IMR-90 (cell line): ENCODE measurements at regions not wholly inside any gene's neighbourhood (a gene's known extent, or its start where the extent isn't known, plus 50 kb on each side); places are given as distances from the start of the nearest gene placed in this dataset.

Experiments used
- ATAC-seq: fragments of 200-7000 bp; cut with Tn5 transposase; 2 replicates; pipeline ENCODE4 v1.9.1; 2020; ENCODE audit warnings: low read depth, mild to moderate bottlenecking, moderate library complexity
- BruUV-seq: library from RNA; stranded (reverse); fragments of 400-500 nt; replicated peaks from 2 replicates; lab custom pipeline; 2021; lab: Mats Ljungman, UMichigan
- CTCF ChIA-PET: fragments of 300-600 bp; formaldehyde crosslinking; extraction: SDS; loops from one replicate; lab custom pipeline; 2021; ENCODE audit warnings: antibody characterized with exemption; lab: Yijun Ruan, JAX
- POLR2A ChIA-PET: fragments of 300-600 bp; sonication (Branson Sonifier 250); formaldehyde crosslinking; loops from one replicate; lab custom pipeline; 2022; ENCODE audit warnings: antibody characterized with exemption; ENCODE audit not compliant: unreplicated experiment; lab: Charles Lee
- DNase-seq: peaks from one replicate; pipeline ENCODE4 v3.0.0; 2013
- H2AFZ ChIP-seq: replicated peaks from 2 replicates; pipeline ENCODE3; 2013; ENCODE audit warnings: low read length, mild to moderate bottlenecking; ENCODE audit not compliant: poor library complexity
- H2AK5ac ChIP-seq: 2 replicates; pipeline ENCODE4 v1.6.1; 2013; ENCODE audit warnings: low read depth, low read length, inconsistent platforms
- H2AK9ac ChIP-seq: replicated peaks from 2 replicates; pipeline ENCODE3; 2013; ENCODE audit warnings: mild to moderate bottlenecking, low read depth, low read length, moderate library complexity; ENCODE audit not compliant: poor library complexity
- H2BK120ac ChIP-seq: 2 replicates; pipeline ENCODE4 v1.6.1; 2013; ENCODE audit warnings: low read depth, low read length, inconsistent platforms
- H2BK15ac ChIP-seq: 3 replicates; pipeline ENCODE4 v1.6.1; 2013; ENCODE audit warnings: low read depth, low read length, inconsistent platforms
- H2BK20ac ChIP-seq: 2 replicates; pipeline ENCODE4 v1.6.1; 2013; ENCODE audit warnings: low read depth, mild to moderate bottlenecking, inconsistent platforms, low read length, moderate library complexity
- H2BK5ac ChIP-seq: 2 replicates; pipeline ENCODE4 v1.6.1; 2013; ENCODE audit warnings: mild to moderate bottlenecking, low read depth, low read length, inconsistent platforms; ENCODE audit not compliant: poor library complexity, severe bottlenecking
- H3K14ac ChIP-seq: replicated peaks from 2 replicates; pipeline ENCODE4 v1.6.1; 2013; ENCODE audit warnings: low read depth, low read length, inconsistent platforms
- H3K18ac ChIP-seq: 2 replicates; pipeline ENCODE4 v1.6.1; 2013; ENCODE audit warnings: low read depth, low read length, control low read depth
- H3K23ac ChIP-seq: 2 replicates; pipeline ENCODE4 v1.6.1; 2013; ENCODE audit warnings: low read depth, low read length, inconsistent platforms
- H3K27ac ChIP-seq: 2 replicates; pipeline ENCODE4 v1.5.1; 2013; ENCODE audit warnings: mild to moderate bottlenecking, control low read depth, low read length; ENCODE audit not compliant: insufficient read depth
- H3K27me3 ChIP-seq: 2 replicates; pipeline ENCODE4 v1.6.1; 2013; ENCODE audit warnings: low read length; ENCODE audit not compliant: control insufficient read depth, insufficient read depth
- H3K36me3 ChIP-seq: 2 replicates; pipeline ENCODE4 v1.6.1; 2013; ENCODE audit warnings: low read length, mixed read lengths; ENCODE audit not compliant: control insufficient read depth, insufficient read depth
- H3K4ac ChIP-seq: 2 replicates; pipeline ENCODE4 v1.6.1; 2013; ENCODE audit warnings: low read depth, low read length, inconsistent platforms
- H3K4me1 ChIP-seq: 2 replicates; pipeline ENCODE4 v1.6.1; 2013; ENCODE audit warnings: low read length, mixed read lengths; ENCODE audit not compliant: control insufficient read depth, insufficient read depth
- H3K4me2 ChIP-seq: 2 replicates; pipeline ENCODE4 v1.6.1; 2013; ENCODE audit warnings: low read depth, mild to moderate bottlenecking, control low read depth, low read length, moderate library complexity
- H3K4me3 ChIP-seq: 2 replicates; pipeline ENCODE4 v1.5.1; 2013; ENCODE audit warnings: low read depth, mild to moderate bottlenecking, control low read depth, low read length, moderate library complexity; ENCODE audit not compliant: insufficient read depth
- H3K56ac ChIP-seq: 2 replicates; pipeline ENCODE4 v1.6.1; 2013; ENCODE audit warnings: low read length, inconsistent platforms; ENCODE audit not compliant: insufficient read depth; ENCODE audit errors: extremely low read depth
- H3K79me1 ChIP-seq, 2 experiments: 2 replicates each; pipeline ENCODE4 v1.6.1; 2013; ENCODE audit warnings: low read length in 2 of 2, inconsistent platforms in 1 of 2, low read depth in 1 of 2
- H3K9ac ChIP-seq: 2 replicates; pipeline ENCODE4 v1.6.1; 2013; ENCODE audit warnings: low read depth, low read length, control low read depth
- H3K9me1 ChIP-seq: 2 replicates; pipeline ENCODE4 v1.6.1; 2013; ENCODE audit warnings: low read length, inconsistent platforms; ENCODE audit not compliant: insufficient read depth
- H3K9me3 ChIP-seq: 2 replicates; pipeline ENCODE4 v1.6.1; 2013; ENCODE audit warnings: low read length; ENCODE audit not compliant: control insufficient read depth, insufficient read depth
- H4K20me1 ChIP-seq: 2 replicates; pipeline ENCODE4 v1.6.1; 2013; ENCODE audit warnings: low read length, inconsistent platforms; ENCODE audit not compliant: insufficient read depth
- H4K5ac ChIP-seq: 2 replicates; pipeline ENCODE4 v1.6.1; 2013; ENCODE audit warnings: mild to moderate bottlenecking, low read depth, low read length, control low read depth
- H4K8ac ChIP-seq, 2 experiments: 2 replicates each; pipeline ENCODE4 v1.6.1; 2013; ENCODE audit warnings: low read depth in 2 of 2, low read length in 2 of 2, control low read depth in 1 of 2, inconsistent platforms in 1 of 2
- H4K91ac ChIP-seq: 2 replicates; pipeline ENCODE4 v1.6.1; 2013; ENCODE audit warnings: low read depth, low read length, inconsistent platforms; ENCODE audit not compliant: insufficient read depth
- CEBPB ChIP-seq: IDR thresholded peaks from 2 replicates; pipeline ENCODE4 v1.6.1; 2012; ENCODE audit warnings: low read depth, low read length, improper control_type of control experiment
- CTCF ChIP-seq: conservative IDR thresholded peaks from 2 replicates; pipeline ENCODE4 v1.5.1; 2012; ENCODE audit warnings: mild to moderate bottlenecking, low read depth, low read length, improper control_type of control experiment
- ELK1 ChIP-seq: fragments of 150-350 bp; IDR thresholded peaks from 2 replicates; pipeline ENCODE4 v1.6.1; 2016; ENCODE audit warnings: low read depth, mild to moderate bottlenecking, low read length, moderate library complexity, borderline replicate concordance
- FOS ChIP-seq: fragments of 150-350 bp; IDR thresholded peaks from 2 replicates; pipeline ENCODE4 v1.6.1; 2016; ENCODE audit warnings: low read depth, low read length
- MAFK ChIP-seq: IDR thresholded peaks from 2 replicates; pipeline ENCODE4 v1.6.1; 2012; ENCODE audit warnings: low read depth, low read length, improper control_type of control experiment
- MAZ ChIP-seq: IDR thresholded peaks from 2 replicates; pipeline ENCODE4 v1.6.1; 2012; ENCODE audit warnings: low read depth, mild to moderate bottlenecking, low read length, improper control_type of control experiment, moderate library complexity, borderline replicate concordance
- MXI1 ChIP-seq: IDR thresholded peaks from 2 replicates; pipeline ENCODE4 v1.6.1; 2012; ENCODE audit warnings: low read depth, mild to moderate bottlenecking, low read length, moderate library complexity, borderline replicate concordance
- NFE2L2 ChIP-seq: fragments of 150-350 bp; IDR thresholded peaks from 2 replicates; pipeline ENCODE4 v1.6.1; 2016; ENCODE audit warnings: low read depth, mild to moderate bottlenecking, low read length
- POLR2A ChIP-seq: IDR thresholded peaks from 2 replicates; pipeline ENCODE4 v1.6.1; 2012; ENCODE audit warnings: mild to moderate bottlenecking, low read depth, low read length
- RAD21 ChIP-seq: IDR thresholded peaks from 2 replicates; pipeline ENCODE4 v1.6.1; 2012; ENCODE audit warnings: low read length, improper control_type of control experiment
- RCOR1 ChIP-seq: IDR thresholded peaks from 2 replicates; pipeline ENCODE4 v1.6.1; 2012; ENCODE audit warnings: mild to moderate bottlenecking, low read length, improper control_type of control experiment; ENCODE audit not compliant: insufficient replicate concordance
- SMC3 ChIP-seq: fragments of 150-350 bp; IDR thresholded peaks from 2 replicates; pipeline ENCODE4 v1.6.1; 2016; ENCODE audit warnings: low read depth, mild to moderate bottlenecking, antibody characterized with exemption, low read length, moderate library complexity
- WGBS, 2 experiments: methylation state at CpG; one replicate each; pipeline versions ENCODE4 v1.1.5 to v1.1.7; 2013; ENCODE audit warnings: missing lambda C conversion rate in 2 of 2; ENCODE audit not compliant: insufficient read length in 1 of 2; ENCODE audit errors: extremely low coverage in 2 of 2; 5-methylcytosine and 5-hydroxymethylcytosine counted together
- dilution Hi-C: fragments of 300-500 bp; cut with HindIII; formaldehyde crosslinking; loops from one replicate; pipeline ENCODE4 v1.14.3; 2018; ENCODE audit warnings: low sequenced_read_pairs; ENCODE audit not compliant: unreplicated experiment
- in situ Hi-C: fragments of 300-500 bp; cut with MboI; formaldehyde crosslinking; loops from 3 replicates; pipeline ENCODE4 v1.14.3; 2019; ENCODE audit warnings: low sequenced_read_pairs, inconsistent platforms, mixed read lengths
- intact Hi-C: fragments of 100-400 bp; cut with micrococcal nuclease; formaldehyde crosslinking; loops from 2 replicates; pipeline ENCODE4 v1.10.0; 2022

GRCh38 chr5:96605144-96605837 is 56.9 kb upstream of the CAST start:
- no peak overlapping the region for H4K5ac ChIP-seq
- no peak overlapping the region for H2BK20ac ChIP-seq
- no peak overlapping the region for H3K9ac ChIP-seq
- no peak overlapping the region for H3K4ac ChIP-seq
- no peaks in the 10 kb centered on the region for H3K27me3 ChIP-seq
- no peak overlapping the region for H3K18ac ChIP-seq
- H3K4me1 ChIP-seq: no peaks in the 10 kb centered on the region
- H2BK5ac ChIP-seq: no peak overlapping the region
- H4K8ac ChIP-seq: no peak overlapping the region
- no peak overlapping the region for H2AK9ac ChIP-seq
- POLR2A ChIA-PET: no interaction called here
- H2AFZ ChIP-seq: no peak overlapping the region
- dilution Hi-C loops: no loop called here
- CTCF ChIA-PET: no interaction called here
- H3K4me2 ChIP-seq: no peak overlapping the region
- H3K79me1 ChIP-seq: no peaks in the 10 kb centered on the region
- TF ChIP-seq CEBPB (no peak), MAFK (no peak), MXI1 (no peak), NFE2L2 (no peak), RAD21 (no peak), POLR2A (no peak), ELK1 (no peak), CTCF (no peak), FOS (no peak), RCOR1 (no peak), MAZ (no peak), SMC3 (no peak)
- no peak overlapping the region for H3K4me3 ChIP-seq
- H3K9me1 ChIP-seq: no peaks in the 10 kb centered on the region
- peak; percentile 46 for DNase-seq
- H4K91ac ChIP-seq: no peak overlapping the region
- no peak overlapping the region for H2BK15ac ChIP-seq
- H4K20me1 ChIP-seq: no peaks in the 10 kb centered on the region
- H2AK5ac ChIP-seq: no peak overlapping the region
- WGBS, 2 experiments: no CpG with 5 or more reads among the region's 1 CpG
- peak; percentile 80 for ATAC-seq
- BruUV-seq: no TSS peak
- H3K14ac ChIP-seq: no peak overlapping the region
- in situ Hi-C loops: loop anchor here (10.0 to 25.0 kb wide), 2 partner anchors 557 to 750 kb away; no protein-coding TSS in a partner anchor
- H3K27ac ChIP-seq: no peak overlapping the region
- intact Hi-C loops: loop anchor here (10.0 kb wide), 1 partner anchor 960 kb away; the partner anchor contains the start of gene RFESD
- H3K56ac ChIP-seq: no peak overlapping the region
- H2BK120ac ChIP-seq: no peak overlapping the region
- no peak overlapping the region for H3K23ac ChIP-seq
- H3K9me3 ChIP-seq: no peaks in the 10 kb centered on the region
- no peaks in the 10 kb centered on the region for H3K36me3 ChIP-seq
